SK-N-MC (cell line): ENCODE measurements at regions not wholly inside any gene's neighbourhood (a gene's known extent, or its start where the extent isn't known, plus 50 kb on each side); places are given as distances from the start of the nearest gene placed in this dataset.
A peak's percentile ranks its signal among the peaks of the same experiment; 100 is the strongest.

ENCODE experiments used
- DNase-seq: peaks from one replicate; pipeline ENCODE4 v3.0.0-alpha.2; 2011; ENCODE audit warnings: low read depth, low spot score
- H3K27ac ChIP-seq: fragments of 200-600 bp; sonication (generic); 2 replicates; pipeline ENCODE4 v1.5.1; 2016; ENCODE audit warnings: mixed run types
- H3K36me3 ChIP-seq: fragments of 200-600 bp; sonication (generic); 2 replicates; pipeline ENCODE4 v1.6.1; 2017; ENCODE audit warnings: antibody characterized with exemption, low read length, mixed read lengths; ENCODE audit not compliant: insufficient read depth
- H3K4me3 ChIP-seq: fragments of 200-600 bp; sonication (generic); 2 replicates; pipeline ENCODE4 v1.5.1; 2016
- H3K9ac ChIP-seq: fragments of 200-600 bp; sonication (generic); 2 replicates; pipeline ENCODE4 v1.8.0; 2017; ENCODE audit warnings: mixed run types, mixed read lengths; ENCODE audit not compliant: insufficient read length
- H3K9me3 ChIP-seq: fragments of 200-600 bp; sonication (generic); 2 replicates; pipeline ENCODE4 v1.6.1; 2017; ENCODE audit warnings: low read depth, mild to moderate bottlenecking, antibody characterized with exemption, low read length, moderate library complexity, mixed read lengths
- EZH2 ChIP-seq: fragments of 200-600 bp; sonication (generic); IDR thresholded peaks from one replicate; pipeline ENCODE4 v1.6.1; 2017; ENCODE audit warnings: antibody characterized with exemption
- FOXP2 ChIP-seq: optimal IDR thresholded peaks from 2 replicates; pipeline ENCODE3; 2011; ENCODE audit warnings: mild to moderate bottlenecking, moderate library complexity; ENCODE audit not compliant: insufficient read depth; ENCODE audit errors: extremely low read length, control extremely low read depth
- POLR2AphosphoS5 ChIP-seq: IDR thresholded peaks from 2 replicates; pipeline ENCODE4 v1.6.1; 2012; ENCODE audit warnings: mild to moderate bottlenecking, low read depth, low read length, borderline replicate concordance

- Histone ChIP-seq H3K4me3 (no peak overlapping the region), H3K27ac (no peak overlapping the region), H3K9ac (no peak overlapping the region), H3K36me3 (no peaks in the 10 kb centered on the region), H3K9me3 (no peaks in the 10 kb centered on the region)
- TF ChIP-seq POLR2AphosphoS5 (no peak), EZH2 (no peak), FOXP2 (no peak)
- DNase-seq = no peak
Measured at GRCh38 chr5:152147286-152147685, 222.6 kb upstream of the GLRA1 start.

- H3K9ac ChIP-seq = no peak overlapping the region
- H3K27ac ChIP-seq = no peak overlapping the region
- TF ChIP-seq FOXP2 = no peak
- TF ChIP-seq POLR2AphosphoS5 = no peak
- TF ChIP-seq EZH2 = no peak
- no peak for DNase-seq
- no peak overlapping the region for H3K4me3 ChIP-seq
- no peaks in the 10 kb centered on the region for H3K36me3 ChIP-seq
- H3K9me3 ChIP-seq = no peaks in the 10 kb centered on the region
Measured at GRCh38 chr5:152146566-152146965, 221.9 kb upstream of the GLRA1 start.

GRCh38 chr5:152144556-152144955, 219.9 kb upstream of the GLRA1 start:
- Histone ChIP-seq H3K4me3 (no peak overlapping the region), H3K36me3 (no peaks in the 10 kb centered on the region), H3K27ac (no peak overlapping the region), H3K9me3 (no peaks in the 10 kb centered on the region), H3K9ac (no peak overlapping the region)
- TF ChIP-seq POLR2AphosphoS5 (no peak), EZH2 (no peak), FOXP2 (no peak)
- no peak for DNase-seq

GRCh38 chr5:152144030-152144429, 219.4 kb upstream of the GLRA1 start:
- no peak for DNase-seq
- Histone ChIP-seq H3K4me3 (no peak overlapping the region), H3K9ac (no peak overlapping the region), H3K9me3 (no peaks in the 10 kb centered on the region), H3K27ac (no peak overlapping the region), H3K36me3 (no peaks in the 10 kb centered on the region)
- TF ChIP-seq FOXP2 (no peak), POLR2AphosphoS5 (no peak), EZH2 (no peak)

GRCh38 chr5:152142840-152143469, 218.3 kb upstream of the GLRA1 start:
- Histone ChIP-seq H3K4me3 (no peak overlapping the region), H3K9ac (no peak overlapping the region), H3K9me3 (no peaks in the 10 kb centered on the region), H3K27ac (no peak overlapping the region), H3K36me3 (no peaks in the 10 kb centered on the region)
- no peak for TF ChIP-seq FOXP2
- TF ChIP-seq EZH2 = no peak
- no peak for TF ChIP-seq POLR2AphosphoS5
- DNase-seq = peak; percentile 1

GRCh38 chr5:152140347-152140746, 215.7 kb upstream of the GLRA1 start:
- Histone ChIP-seq H3K4me3 (no peak overlapping the region), H3K9me3 (no peaks in the 10 kb centered on the region), H3K9ac (no peak overlapping the region), H3K27ac (no peak overlapping the region), H3K36me3 (no peaks in the 10 kb centered on the region)
- no peak for DNase-seq
- TF ChIP-seq EZH2 (no peak), POLR2AphosphoS5 (no peak), FOXP2 (no peak)

- TF ChIP-seq FOXP2 (no peak), POLR2AphosphoS5 (no peak), EZH2 (no peak)
- Histone ChIP-seq H3K9me3 (no peaks in the 10 kb centered on the region), H3K4me3 (no peak overlapping the region), H3K9ac (no peak overlapping the region), H3K27ac (no peak overlapping the region), H3K36me3 (no peaks in the 10 kb centered on the region)
- DNase-seq = no peak
Measured at GRCh38 chr5:152137063-152137462, 212.4 kb upstream of the GLRA1 start.

GRCh38 chr5:152136321-152136720, 211.7 kb upstream of the GLRA1 start:
- no peak for DNase-seq
- H3K9ac ChIP-seq = no peak overlapping the region
- no peak overlapping the region for H3K27ac ChIP-seq
- no peak for TF ChIP-seq EZH2
- no peak for TF ChIP-seq POLR2AphosphoS5
- TF ChIP-seq FOXP2 = no peak
- H3K9me3 ChIP-seq = no peaks in the 10 kb centered on the region
- no peaks in the 10 kb centered on the region for H3K36me3 ChIP-seq
- no peak overlapping the region for H3K4me3 ChIP-seq

GRCh38 chr5:152135827-152136226, 211.2 kb upstream of the GLRA1 start:
- Histone ChIP-seq H3K9me3 (no peaks in the 10 kb centered on the region), H3K27ac (no peak overlapping the region), H3K36me3 (no peaks in the 10 kb centered on the region), H3K9ac (no peak overlapping the region), H3K4me3 (no peak overlapping the region)
- no peak for DNase-seq
- TF ChIP-seq EZH2 = no peak
- TF ChIP-seq POLR2AphosphoS5 = no peak
- TF ChIP-seq FOXP2 = no peak
